Suprapubic skin (tissue), 4 donors: ENCODE measurements at regions not wholly inside any gene's neighbourhood (a gene's known extent, or its start where the extent isn't known, plus 50 kb on each side); places are given as distances from the start of the nearest gene placed in this dataset.

Source experiments
- EP300 ChIP-seq: sonication (generic); formaldehyde crosslinking; IDR thresholded peaks from one replicate; pipeline ENCODE4 v1.6.1; 2017; ENCODE audit warnings: antibody characterized with exemption
- POLR2A ChIP-seq, 2 donors: fragments of 450-650 bp; IDR thresholded peaks; one replicate each; pipeline ENCODE4 v1.6.1; 2017; ENCODE audit warnings: antibody characterized with exemption in 2 of 2, mild to moderate bottlenecking in 2 of 2, moderate library complexity in 2 of 2
- POLR2AphosphoS5 ChIP-seq, 3 donors: sonication (generic); formaldehyde crosslinking; IDR thresholded peaks; one replicate each; pipeline ENCODE4 v1.6.1; 2017; ENCODE audit warnings: antibody characterized with exemption in 3 of 3
- TF ChIP-seq, protein P1 (sequence below), 2 donors: fragments of 200-600 bp in 1 of 2; fragments of 450-650 bp in 1 of 2; sonication (generic) in 1 of 2; IDR thresholded peaks; one replicate each; pipeline ENCODE4 v1.5.1; 2016 to 2019; ENCODE audit warnings: antibody characterized with exemption in 2 of 2, mild to moderate bottlenecking in 1 of 2, moderate library complexity in 1 of 2

GRCh38 chr12:115223322-115223721 is 539.3 kb upstream of the TBX3 start:
- TF ChIP-seq, protein P1, sequence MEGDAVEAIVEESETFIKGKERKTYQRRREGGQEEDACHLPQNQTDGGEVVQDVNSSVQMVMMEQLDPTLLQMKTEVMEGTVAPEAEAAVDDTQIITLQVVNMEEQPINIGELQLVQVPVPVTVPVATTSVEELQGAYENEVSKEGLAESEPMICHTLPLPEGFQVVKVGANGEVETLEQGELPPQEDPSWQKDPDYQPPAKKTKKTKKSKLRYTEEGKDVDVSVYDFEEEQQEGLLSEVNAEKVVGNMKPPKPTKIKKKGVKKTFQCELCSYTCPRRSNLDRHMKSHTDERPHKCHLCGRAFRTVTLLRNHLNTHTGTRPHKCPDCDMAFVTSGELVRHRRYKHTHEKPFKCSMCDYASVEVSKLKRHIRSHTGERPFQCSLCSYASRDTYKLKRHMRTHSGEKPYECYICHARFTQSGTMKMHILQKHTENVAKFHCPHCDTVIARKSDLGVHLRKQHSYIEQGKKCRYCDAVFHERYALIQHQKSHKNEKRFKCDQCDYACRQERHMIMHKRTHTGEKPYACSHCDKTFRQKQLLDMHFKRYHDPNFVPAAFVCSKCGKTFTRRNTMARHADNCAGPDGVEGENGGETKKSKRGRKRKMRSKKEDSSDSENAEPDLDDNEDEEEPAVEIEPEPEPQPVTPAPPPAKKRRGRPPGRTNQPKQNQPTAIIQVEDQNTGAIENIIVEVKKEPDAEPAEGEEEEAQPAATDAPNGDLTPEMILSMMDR (IDR thresholded peaks at IDR 0.05), result no peak
- TF ChIP-seq POLR2AphosphoS5 (IDR thresholded peaks at IDR 0.05), result no peak
- TF ChIP-seq EP300, result no peak
- no peak for TF ChIP-seq POLR2A (IDR thresholded peaks at IDR 0.05)
